ENCODE measurements at regions not wholly inside any gene's neighbourhood (a gene's known extent, or its start where the extent isn't known, plus 50 kb on each side); places are given as distances from the start of the nearest gene placed in this dataset.

DNA sequence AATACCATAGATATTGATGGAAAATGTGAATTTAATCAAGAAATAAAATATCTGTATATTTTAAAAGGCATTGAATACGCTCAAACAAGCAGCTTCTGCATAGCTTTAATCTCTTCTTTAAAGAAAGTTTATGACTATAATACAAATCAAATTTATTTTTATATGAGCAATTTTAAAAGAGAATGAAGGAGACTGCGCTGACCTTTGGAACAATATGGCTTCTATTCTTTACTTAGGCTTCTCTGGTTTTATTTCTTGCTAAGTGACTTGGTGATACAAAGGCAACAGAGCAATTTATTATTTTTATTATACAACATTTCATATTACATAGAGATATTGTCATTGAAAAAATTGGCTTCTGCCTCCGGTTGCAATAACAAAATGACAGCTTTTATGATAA is 776.7 kb downstream of the TBC1D32 start:
- no peak for TF ChIP-seq CTCF (conservative IDR thresholded peaks at IDR 0.05; ENCODE audit: low read depth, low read length)
- no peak for TF ChIP-seq BHLHE40 (IDR thresholded peaks at IDR 0.05; ENCODE audit: low read depth, low read length)
- TF ChIP-seq RCOR1 (IDR thresholded peaks at IDR 0.05; ENCODE audit: insufficient replicate concordance, low read length) = no peak
- TF ChIP-seq CEBPB (IDR thresholded peaks at IDR 0.05; ENCODE audit: low read depth, low read length) = no peak
- no peak for TF ChIP-seq RAD21 (IDR thresholded peaks at IDR 0.05; ENCODE audit: low read length)
- no peak for TF ChIP-seq MAFK (IDR thresholded peaks at IDR 0.05; ENCODE audit: low read depth, low read length)
- TF ChIP-seq POLR2A (IDR thresholded peaks at IDR 0.05; ENCODE audit: low read depth, low read length) = no peak
- TF ChIP-seq, protein P1, sequence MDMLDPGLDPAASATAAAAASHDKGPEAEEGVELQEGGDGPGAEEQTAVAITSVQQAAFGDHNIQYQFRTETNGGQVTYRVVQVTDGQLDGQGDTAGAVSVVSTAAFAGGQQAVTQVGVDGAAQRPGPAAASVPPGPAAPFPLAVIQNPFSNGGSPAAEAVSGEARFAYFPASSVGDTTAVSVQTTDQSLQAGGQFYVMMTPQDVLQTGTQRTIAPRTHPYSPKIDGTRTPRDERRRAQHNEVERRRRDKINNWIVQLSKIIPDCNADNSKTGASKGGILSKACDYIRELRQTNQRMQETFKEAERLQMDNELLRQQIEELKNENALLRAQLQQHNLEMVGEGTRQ (IDR thresholded peaks at IDR 0.05; ENCODE audit: low read depth, low read length) = no peak
- TF ChIP-seq RFX5 (IDR thresholded peaks at IDR 0.05; ENCODE audit: low read depth, low read length) = no peak
- no peak for TF ChIP-seq CHD1 (IDR thresholded peaks at IDR 0.05; ENCODE audit: low read depth, low read length)
- TF ChIP-seq MAZ (IDR thresholded peaks at IDR 0.05; ENCODE audit: borderline replicate concordance, low read depth, low read length) = no peak
- TF ChIP-seq NFE2L2 (IDR thresholded peaks at IDR 0.05; ENCODE audit: low read depth, low read length) = no peak
- TF ChIP-seq MXI1 (IDR thresholded peaks at IDR 0.05; ENCODE audit: borderline replicate concordance, low read depth, low read length) = no peak

All from IMR-90 (cell line).